Activated naive CD8-positive, alpha-beta T cell treated with anti-CD3 and anti-CD28 coated beads, Interleukin-2, amount 50 U/mL, for 16 hours (primary cell): ENCODE measurements at regions not wholly inside any gene's neighbourhood (a gene's known extent, or its start where the extent isn't known, plus 50 kb on each side); places are given as distances from the start of the nearest gene placed in this dataset.
"Not testable (repeated sequence)": the region's sequence is repeated elsewhere in the genome, so short reads cannot be mapped to it uniquely, and the experiment has no call there.

Experiments used
- DNase-seq: peaks from one replicate; pipeline ENCODE4 v3.0.0-alpha.2; 2020; ENCODE audit warnings: low read depth, low spot score

DNA sequence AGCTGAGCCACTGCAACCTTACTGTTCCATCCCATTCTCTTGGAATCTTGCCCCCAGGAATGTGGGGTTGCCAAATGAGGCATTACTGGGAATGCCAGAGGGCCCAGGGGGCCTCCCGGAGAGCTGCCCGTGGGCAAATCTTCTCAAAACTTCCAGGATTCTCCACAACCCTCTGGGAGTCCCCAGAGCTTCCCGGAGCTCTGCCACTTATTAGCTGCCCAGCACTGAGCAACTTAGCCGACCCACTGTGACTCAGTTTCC lies 306.0 kb downstream of the FOXL1 start:
- no peak for DNase-seq

DNA sequence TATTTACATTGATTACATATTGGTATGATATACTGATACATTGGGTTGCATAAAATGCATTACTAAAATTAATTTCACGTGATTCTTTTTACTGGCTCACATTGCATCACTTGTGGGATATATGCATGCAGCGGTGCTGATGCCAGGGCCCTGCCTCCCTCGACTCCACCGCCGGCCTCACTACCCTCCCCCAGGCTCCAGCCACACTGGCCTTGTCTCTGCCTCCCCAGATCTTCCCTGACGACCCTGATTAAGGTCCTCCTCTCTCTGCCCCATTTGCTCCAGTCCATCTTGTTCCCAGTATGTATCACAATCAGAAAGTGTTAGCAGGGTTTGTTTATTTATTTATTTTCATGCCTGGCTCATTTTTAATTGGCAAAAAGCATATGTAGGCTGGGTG lies 306.8 kb downstream of the FOXL1 start:
- DNase-seq, result no peak

DNA sequence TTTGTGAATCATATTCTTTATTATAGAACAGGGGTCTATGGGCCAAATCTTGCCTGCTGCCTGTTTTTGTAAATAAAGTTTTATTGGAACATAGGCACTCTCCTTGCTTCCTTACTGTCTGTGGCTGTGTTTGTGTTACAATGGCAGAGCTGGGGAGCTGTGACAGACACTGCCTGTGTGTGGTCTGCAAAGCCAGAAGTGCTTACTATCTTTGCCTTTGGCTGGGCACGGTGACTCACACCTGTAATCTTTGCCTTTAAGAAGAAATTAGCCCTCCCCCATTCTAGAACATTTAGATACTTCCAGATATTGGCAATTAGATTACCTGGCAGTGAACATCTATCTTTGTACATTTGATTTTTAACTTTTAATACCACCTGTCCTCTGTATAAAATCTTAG lies 308.3 kb downstream of the FOXL1 start:
- DNase-seq, result no peak

DNA sequence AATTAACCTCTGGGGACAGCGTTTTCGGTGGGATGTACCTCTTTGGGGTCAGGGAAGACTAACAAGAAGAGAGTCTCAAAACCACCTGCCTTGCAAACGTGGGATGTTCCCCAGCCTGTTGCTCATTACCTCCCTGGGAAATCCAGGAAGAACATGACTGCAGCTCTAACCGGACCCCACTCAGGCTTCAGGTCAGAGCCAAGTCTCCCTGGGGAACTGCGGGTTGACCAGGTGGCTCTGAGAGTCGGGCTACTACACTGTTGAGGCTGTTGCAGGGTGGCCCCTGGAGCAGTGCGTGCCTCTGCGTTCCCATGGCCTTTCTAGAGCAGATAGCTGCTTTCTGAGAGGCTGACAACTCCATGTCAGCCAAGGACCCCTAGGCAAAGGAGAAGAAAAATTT lies 309.1 kb downstream of the FOXL1 start:
- DNase-seq, result no peak

DNA sequence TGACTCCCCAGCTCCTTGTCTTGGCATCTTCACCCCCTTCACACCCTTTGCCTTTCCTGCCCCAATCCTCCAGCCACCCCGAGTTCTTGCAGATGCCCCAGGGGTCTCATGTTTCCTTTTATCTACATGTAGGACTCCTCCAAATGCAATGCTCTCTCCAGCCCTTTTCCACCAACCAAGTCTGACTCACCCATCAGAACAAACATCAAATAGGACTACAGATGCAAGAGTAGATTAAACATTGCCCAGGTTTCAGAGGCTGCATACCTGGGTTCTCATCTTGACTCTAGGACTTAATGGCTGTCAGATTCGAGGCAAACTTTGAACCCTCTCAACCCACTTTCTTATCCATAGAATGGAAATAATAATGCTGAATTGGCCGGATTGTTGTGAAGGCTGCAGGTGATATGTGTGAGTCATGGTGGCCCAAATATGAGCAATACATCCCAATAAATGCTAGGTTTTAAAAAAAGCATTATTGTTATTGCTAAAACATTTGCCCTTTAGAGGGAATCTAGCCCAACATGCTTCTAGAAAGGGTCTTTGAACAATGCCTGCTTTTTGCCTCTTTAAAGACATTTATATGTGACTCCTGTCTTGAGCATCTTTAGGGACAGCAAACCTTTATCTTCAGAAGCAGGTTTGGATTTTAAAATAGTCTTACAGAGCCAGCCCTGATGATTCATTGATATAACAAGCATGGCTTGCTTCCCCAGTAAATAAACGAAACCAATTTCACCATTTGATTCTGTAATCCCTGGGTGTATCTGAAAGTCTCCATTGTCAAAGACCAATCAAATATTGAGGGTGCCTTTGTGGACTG lies 310.1 kb downstream of the FOXL1 start:
- DNase-seq, result no peak

DNA sequence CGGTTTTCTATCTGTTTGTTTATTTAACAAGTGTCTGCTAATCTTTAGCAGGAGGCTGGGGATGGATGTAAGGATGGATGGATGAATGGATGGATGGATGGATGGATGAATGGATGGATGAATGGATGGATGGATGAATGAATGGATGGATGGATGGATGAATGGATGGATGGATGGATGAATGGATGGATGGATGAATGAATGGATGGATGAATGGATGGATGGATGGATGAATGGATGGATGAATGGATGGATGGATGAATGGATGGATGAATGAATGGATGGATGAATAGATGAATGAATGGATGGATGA lies 310.7 kb downstream of the FOXL1 start:
- DNase-seq, result not testable (repeated sequence)

DNA sequence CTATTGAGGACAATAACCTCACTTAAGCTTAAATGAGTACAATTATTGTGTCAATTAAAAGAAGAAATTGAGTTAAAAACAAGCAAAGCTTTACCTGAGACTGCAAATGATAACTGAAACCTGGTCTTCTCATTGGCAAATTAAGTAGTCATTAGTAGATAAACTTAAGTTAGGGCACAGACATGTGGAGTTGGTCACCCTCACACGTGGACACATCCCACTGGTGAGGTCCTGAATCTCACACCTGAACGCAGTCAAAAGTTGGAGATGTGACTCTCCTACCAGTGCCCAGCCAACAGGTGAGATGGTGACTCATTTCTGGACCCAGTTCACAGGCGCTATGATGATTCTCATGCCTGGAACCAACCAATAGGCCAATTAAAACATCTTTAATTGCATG lies 311.6 kb downstream of the FOXL1 start:
- no peak for DNase-seq

DNA sequence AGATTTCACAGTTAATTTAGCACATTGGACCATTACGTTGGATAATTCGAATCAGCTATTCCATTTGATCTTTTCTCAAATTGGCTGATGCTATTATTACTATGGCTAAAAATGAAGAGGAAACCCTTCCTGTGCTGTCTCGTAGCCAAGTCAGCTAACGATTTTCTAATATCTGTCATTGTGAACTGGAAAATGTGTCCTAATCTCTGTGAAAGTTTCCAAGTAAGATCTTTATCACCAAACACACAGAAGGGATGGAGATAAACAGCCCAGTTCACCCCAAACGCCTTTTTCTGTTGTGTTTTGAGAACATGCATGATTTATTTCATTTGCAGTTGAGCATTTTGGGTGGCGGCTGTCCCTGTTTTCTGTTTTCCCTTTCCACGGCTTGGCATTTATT lies 312.8 kb downstream of the FOXL1 start:
- DNase-seq, result no peak

DNA sequence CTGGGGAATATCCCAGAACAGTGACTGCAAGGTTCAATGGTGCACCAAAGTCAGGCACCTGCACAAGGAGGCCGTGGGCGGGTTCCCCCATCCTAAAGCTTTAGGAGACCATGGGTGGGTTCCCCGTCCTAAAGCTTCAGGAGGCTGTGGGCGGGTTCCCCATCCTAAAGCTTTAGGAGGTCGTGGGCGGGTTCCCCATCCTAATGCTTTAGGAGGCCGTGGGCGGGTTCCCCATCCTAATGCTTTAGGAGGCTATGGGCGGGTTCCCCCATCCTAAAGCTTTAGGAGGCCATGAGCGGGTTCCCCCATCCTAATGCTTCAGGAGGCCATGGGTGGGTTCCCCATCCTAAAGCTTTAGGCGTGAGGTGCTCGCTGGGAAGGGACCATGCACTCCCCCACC lies 313.3 kb downstream of the FOXL1 start:
- no peak for DNase-seq

DNA sequence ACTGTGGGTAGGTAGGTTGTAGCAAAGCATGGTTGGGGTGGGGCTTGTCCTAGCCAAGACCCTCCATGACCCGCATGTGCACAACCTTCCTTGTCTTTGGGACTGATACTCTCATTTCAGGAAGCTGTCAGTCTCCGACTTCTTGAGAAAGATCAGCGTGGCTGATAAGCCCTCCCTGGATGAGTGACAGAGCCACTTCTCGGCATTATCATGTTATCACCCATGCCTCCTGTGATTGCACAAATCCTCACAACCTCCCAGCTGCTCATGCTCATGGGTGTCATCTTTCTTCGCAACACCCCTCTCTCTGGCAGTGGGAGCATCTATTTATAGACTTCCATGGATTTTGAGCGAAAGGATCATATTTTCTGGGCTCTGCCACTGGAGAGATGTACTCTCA lies 314.2 kb downstream of the FOXL1 start:
- no peak for DNase-seq

DNA sequence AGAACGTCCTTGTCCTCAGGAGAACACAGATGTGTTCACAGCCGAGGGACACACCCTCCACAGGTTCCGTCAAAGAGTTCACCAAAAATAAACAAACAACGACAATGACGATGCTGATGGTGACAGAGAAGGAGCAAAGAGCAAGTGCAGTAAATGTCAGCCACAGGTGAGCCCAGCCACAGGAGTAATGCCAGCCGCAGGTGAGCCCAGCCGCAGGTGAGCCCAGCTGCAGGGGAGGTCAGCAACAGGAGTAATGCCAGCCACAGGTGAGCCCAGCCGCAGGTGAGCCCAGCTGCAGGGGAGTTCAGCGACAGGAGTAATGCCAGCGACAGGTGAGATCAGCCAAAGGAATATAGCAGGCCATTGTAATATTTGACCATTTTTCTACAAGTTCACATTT lies 315.2 kb downstream of the FOXL1 start:
- DNase-seq, result no peak

DNA sequence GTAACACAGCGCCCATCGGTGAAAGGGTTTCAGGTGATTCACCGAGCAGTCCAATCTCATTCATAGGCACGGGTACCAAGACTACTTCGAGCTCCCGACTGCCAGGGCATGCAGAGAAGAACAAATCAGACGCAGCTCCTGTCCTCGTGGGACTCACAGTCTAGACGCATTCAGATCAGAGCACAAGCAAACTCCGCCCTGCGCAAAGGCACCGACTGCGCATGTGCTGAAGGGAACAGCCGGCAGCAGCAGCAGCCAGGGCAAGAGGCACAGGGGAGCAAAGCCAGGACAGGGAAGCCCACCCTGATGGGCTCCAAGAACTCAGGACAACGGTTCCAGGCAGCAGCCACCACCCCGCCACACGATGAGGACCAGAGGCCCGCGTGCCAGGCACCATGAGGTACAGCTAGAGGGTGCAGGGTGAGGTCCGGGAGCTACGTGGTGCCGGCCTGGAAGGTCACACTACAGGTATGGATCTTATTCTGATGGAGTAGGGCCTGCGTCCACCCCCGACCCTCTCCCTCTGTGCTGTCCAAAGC lies 315.7 kb downstream of the FOXL1 start:
- no peak for DNase-seq

DNA sequence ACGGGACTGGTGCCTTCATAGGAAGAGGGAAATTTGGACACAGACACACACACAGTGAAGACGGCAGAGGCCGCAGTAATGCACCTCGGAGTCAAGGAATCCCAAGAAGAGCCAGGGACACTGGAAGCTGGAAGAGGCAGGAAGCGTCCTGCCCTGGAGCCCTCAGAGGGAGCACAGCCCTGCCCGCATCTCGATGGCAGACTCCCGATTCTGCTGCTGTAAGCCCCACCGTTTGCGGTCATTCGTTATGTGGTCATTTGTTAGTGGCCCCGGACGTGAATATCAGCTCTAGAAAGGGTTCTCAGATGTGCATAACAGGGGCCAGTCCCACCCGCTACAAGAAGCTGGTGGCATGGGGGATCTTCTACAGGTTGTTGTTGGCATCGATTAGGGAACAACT lies 316.6 kb downstream of the FOXL1 start:
- no peak for DNase-seq

DNA sequence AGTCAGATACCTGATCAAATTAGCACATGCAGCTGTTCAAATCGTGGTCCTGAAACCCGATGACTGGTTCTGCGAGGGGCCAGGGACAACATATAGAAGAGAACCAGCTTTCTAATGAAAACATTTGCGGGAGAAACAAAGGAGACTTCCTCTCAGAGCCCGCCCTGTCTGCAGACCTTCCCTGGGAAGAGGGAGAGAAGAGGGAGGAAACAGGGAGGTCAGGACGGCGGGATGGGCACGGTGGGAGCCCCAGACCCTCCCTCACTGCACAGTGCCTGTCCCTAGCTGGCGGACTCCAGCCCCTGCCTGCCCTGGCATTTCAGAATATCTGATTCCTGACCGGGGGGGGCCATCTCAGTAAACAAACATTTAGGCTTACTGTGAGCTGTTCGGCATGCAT lies 317.3 kb downstream of the FOXL1 start:
- DNase-seq, result no peak

DNA sequence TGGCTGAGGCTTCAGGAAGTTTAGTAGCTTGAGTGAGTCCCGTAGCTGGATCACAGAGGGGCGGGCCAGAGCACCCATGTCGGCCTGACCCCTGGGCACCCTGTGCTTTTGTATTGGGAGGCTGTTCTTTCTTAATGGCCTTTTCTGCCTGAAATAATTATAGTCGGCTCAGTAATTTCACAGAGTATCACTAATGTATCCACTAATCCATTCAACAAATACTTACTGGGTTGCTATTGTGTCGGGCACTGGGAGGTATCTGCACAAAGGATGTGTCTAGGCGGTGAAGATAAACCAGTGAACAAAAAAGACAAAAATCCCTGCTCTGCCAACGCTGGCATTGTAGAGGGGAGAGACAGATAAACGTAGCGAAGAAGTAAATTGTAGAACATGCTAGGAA lies 318.6 kb downstream of the FOXL1 start:
- no peak for DNase-seq

DNA sequence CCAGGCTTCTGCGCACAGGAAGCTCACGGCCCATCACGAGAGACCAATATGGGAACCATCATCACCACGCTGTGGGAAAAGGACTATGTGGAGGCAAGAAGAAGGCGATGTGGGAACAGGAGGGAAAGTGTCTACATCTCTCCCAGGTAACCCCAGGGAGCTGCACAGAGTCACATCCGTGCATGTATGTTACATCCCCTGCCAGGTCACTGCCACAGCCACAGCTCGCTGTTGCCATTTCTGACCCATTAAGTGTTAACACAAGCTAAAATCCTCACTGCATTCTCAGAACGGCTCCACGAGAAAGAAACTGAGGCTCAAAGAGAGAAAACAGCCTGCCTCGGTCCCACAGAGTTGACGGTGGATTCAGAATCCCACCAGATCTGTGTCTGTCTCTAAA lies 319.1 kb downstream of the FOXL1 start:
- DNase-seq, result no peak

DNA sequence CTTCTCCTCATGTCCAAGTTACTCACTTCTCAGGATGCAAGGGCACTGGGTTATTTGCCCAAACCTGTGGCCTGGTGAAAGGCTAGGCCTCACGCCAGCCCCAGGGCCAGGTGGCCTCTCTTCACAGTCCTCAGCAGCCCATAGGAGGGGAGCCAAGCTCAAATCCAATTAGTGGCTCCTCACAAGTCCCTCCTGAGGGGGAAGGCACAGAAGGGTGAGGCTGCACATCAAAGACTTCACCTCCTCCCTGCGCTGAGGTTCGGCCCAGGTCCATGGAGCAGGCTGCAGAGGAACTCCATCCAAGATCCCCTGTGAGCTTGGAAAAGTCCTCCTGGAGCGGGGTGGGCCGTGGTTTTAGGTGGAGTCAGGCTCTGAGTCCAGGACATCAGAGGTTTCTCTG lies 320.0 kb downstream of the FOXL1 start:
- no peak for DNase-seq

DNA sequence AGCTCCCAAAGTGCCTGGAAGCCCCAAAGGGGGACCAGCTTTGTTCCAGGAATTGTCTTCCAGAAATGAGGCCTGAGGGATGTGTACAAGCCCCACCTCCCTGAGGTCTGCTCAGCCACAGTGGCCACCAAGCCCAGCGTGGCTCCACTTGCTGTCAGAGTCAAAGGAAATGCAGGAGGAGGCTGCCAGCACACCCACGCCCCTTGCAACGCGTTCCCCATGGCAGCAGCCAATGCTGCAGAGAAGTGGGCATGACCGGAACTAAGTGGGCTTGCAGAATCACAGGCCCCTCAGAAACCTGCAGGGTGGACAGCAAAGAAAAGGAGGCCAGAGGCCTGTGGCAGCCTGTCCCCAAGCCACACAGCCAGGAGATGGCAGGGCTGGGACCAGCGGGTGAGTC lies 320.8 kb downstream of the FOXL1 start:
- DNase-seq, result no peak

DNA sequence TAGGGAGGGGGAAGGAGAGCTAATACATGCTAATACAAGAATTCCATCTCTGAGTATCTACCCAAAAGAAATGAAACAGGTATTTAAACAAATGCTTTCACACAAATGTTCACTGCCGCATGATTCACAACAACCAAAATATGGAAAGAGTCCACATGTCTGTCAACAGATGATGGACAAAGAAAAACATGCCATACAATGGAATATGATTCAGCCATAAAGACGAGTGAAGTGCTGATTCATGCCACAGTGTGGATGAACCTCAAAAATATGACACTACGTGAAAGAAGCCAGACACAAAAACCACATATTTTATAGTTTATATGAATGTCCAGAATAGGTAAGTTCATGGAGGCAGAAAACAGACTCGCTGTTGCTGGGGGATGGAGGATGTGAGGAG lies 321.4 kb downstream of the FOXL1 start:
- no peak for DNase-seq

DNA sequence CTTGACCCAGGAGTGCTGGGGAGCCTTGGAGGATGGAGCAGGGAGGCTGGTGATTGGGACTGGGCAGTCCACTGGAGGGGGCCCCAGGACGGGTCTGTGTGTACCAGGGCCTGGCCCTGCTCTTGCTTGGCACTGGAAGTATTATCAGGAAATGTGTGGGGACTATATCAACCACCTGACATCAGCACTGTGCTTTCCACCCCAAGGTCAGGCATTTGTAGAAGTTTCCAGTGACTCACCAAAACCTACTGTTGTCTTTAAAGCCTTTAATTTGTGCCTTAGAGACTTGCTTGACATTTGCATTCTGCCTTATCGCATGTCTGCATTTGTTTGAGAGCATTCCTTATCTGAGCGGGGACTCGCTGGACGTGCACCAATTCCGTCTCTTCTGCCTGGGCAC lies 323.1 kb downstream of the FOXL1 start:
- no peak for DNase-seq

DNA sequence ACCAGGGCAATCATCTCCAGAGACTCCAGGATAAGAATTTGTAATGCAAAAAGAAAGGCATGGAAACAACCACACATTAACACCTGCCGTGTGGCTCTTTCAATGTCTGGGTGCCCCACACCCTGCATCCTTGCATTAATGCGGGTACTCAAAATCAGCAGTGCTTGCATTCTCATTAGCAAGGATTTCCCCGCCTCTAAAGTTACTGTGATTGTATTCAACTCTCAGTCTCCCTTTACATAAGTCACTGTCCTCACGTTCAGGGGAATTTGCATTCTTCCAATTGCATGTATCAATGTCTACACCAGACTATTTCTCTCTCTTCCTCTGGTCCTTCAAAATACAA lies 324.3 kb downstream of the FOXL1 start:
- no peak for DNase-seq

DNA sequence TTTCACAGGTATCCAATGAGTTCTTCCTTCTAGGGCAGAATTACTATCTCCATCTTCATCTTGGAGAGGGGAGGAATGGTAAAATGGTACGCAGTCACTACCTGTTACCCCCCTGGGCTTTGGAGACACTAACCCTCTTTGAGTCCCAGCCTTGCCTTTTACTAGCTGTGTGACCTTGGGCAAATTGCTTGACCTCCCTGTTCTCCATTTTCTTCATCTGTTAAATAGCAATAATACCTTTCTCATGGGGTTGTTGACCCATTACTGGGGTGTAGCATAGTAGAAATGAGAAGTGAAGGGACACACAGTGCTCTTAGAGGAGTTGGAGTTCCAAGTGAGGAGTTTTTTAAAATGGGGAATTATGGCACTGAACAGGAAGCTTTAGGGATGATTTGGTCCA lies 324.7 kb downstream of the FOXL1 start:
- DNase-seq, result no peak

DNA sequence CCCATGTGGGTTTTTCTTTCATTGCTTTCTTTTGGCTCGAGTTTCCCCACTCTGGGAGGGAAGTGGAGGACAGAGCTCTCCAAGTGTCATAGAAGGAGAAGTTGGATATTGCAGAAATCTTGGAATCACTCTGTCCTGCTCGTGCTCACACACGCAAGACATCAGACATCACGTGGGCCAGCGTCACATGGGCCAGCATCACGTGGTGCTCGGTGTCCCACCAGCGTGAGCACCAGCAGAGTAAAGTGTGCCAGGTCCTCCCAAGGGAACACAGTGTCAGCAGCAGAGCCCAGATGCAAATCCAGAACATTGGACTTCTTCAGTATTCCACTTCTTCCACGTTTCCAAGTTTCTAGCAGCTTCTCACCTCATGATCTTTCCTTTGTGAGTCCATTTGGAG lies 327.0 kb downstream of the FOXL1 start:
- DNase-seq, result no peak

DNA sequence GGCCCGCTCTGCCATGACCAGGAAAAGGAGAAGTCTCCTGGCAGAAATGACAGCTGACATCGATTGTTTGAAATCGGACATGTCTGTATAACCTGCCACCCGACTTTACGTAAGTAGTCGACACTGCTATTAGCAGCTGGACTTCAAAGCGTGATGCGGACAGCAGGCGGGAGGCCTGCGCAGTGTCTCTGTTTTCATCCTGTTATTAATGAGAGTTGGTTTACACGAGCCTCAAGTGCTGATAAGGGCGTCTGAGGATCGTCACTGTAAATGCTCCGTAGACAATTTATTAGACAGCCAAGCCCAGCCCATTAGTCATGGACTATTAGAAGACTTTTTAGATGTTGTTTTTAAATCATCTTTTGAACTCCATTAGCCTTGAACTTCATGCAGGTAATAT lies 328.3 kb downstream of the FOXL1 start:
- DNase-seq, result no peak
